Endothelial cell of umbilical vein (primary cell): ENCODE measurements at regions not wholly inside any gene's neighbourhood (a gene's known extent, or its start where the extent isn't known, plus 50 kb on each side); places are given as distances from the start of the nearest gene placed in this dataset.

Experiments used
- BruUV-seq: library from RNA; stranded (reverse); fragments of 400-500 nt; replicated peaks from 2 replicates; lab custom pipeline; 2021; lab: Mats Ljungman, UMichigan
- CTCF ChIA-PET: fragments of 300-600, 350-600 bp; sonication (Branson Sonifier 250); formaldehyde crosslinking; loops from one replicate; lab custom pipeline; 2021; ENCODE audit warnings: antibody characterized with exemption, inconsistent platforms; lab: Charles Lee
- POLR2A ChIA-PET: fragments of 300-600, 350-600 bp; sonication (Branson Sonifier 250); formaldehyde crosslinking; loops from one replicate; lab custom pipeline; 2021; ENCODE audit warnings: antibody characterized with exemption, inconsistent platforms; lab: Charles Lee
- DNase-seq: peaks from one replicate; pipeline ENCODE4 v3.0.0-alpha.2; 2011; ENCODE audit warnings: low read depth, low spot score
- FAIRE-seq: peaks from 2 replicates; lab custom pipeline; 2011; peaks lifted over from hg19 to GRCh38; lab: Jason Lieb, UNC
- H2AFZ ChIP-seq: 2 replicates; pipeline ENCODE4 v1.6.0; 2012; ENCODE audit warnings: low read depth, low read length, control low read depth, inconsistent platforms
- H3K27ac ChIP-seq: 2 replicates; pipeline ENCODE4 v1.5.1; 2011; ENCODE audit warnings: low read depth, mild to moderate bottlenecking, control low read depth, low read length, moderate library complexity; ENCODE audit not compliant: insufficient read depth
- H3K27me3 ChIP-seq, 2 experiments: 2 replicates each; pipeline versions ENCODE4 v1.6.0 to v1.6.1; 2011; ENCODE audit warnings: low read length in 2 of 2, mixed read lengths in 1 of 2; ENCODE audit not compliant: control insufficient read depth in 2 of 2, insufficient read depth in 2 of 2
- H3K36me3 ChIP-seq, 2 experiments: 2 replicates in 1 of 2; 3 replicates in 1 of 2; pipeline ENCODE4 v1.5.1; 2011; ENCODE audit warnings: low read length in 2 of 2, mild to moderate bottlenecking in 1 of 2, moderate library complexity in 1 of 2; ENCODE audit not compliant: control insufficient read depth in 2 of 2, insufficient read depth in 2 of 2; ENCODE audit errors: extremely low read depth in 1 of 2
- H3K4me1 ChIP-seq: 3 replicates; pipeline ENCODE4 v1.5.1; 2011; ENCODE audit warnings: mild to moderate bottlenecking, low read length; ENCODE audit not compliant: control insufficient read depth, insufficient read depth; ENCODE audit errors: extremely low read depth
- H3K4me2 ChIP-seq: 2 replicates; pipeline ENCODE4 v1.6.1; 2011; ENCODE audit warnings: low read length, control low read depth, mixed read lengths; ENCODE audit not compliant: insufficient read depth
- H3K4me3 ChIP-seq, 3 experiments: fragments of 200-600 bp in 1 of 3; sonication (generic), shearing (Covaris generic) in 1 of 3; replicated peaks in 1 of 3; 2 replicates each; pipeline ENCODE4 v1.5.1; 2011 to 2016; ENCODE audit warnings: control low read depth in 3 of 3, low read length in 3 of 3, mild to moderate bottlenecking in 2 of 3, inconsistent platforms in 1 of 3, low read depth in 1 of 3, moderate library complexity in 1 of 3; ENCODE audit not compliant: insufficient read depth in 1 of 3
- H3K79me2 ChIP-seq: 2 replicates; pipeline ENCODE4 v1.6.0; 2012; ENCODE audit warnings: low read length, inconsistent platforms; ENCODE audit not compliant: control insufficient read depth, insufficient read depth
- H3K9ac ChIP-seq: replicated peaks from 2 replicates; pipeline ENCODE3; 2011; ENCODE audit warnings: low read length, control low read depth; ENCODE audit not compliant: insufficient read depth; ENCODE audit errors: extremely low read depth
- H3K9me1 ChIP-seq: replicated peaks from 3 replicates; pipeline ENCODE4 v1.6.0; 2011; ENCODE audit warnings: mild to moderate bottlenecking, low read length; ENCODE audit not compliant: control insufficient read depth, insufficient read depth; ENCODE audit errors: extremely low read depth
- H3K9me3 ChIP-seq: replicated peaks from 2 replicates; pipeline ENCODE4 v1.5.1; 2012; ENCODE audit warnings: low read length, inconsistent platforms; ENCODE audit not compliant: control insufficient read depth, insufficient read depth
- H4K20me1 ChIP-seq: replicated peaks from 2 replicates; pipeline ENCODE3; 2011; ENCODE audit warnings: mild to moderate bottlenecking, low read length; ENCODE audit not compliant: control insufficient read depth, insufficient read depth; ENCODE audit errors: extremely low read depth
- CTCF ChIP-seq, 2 donors: IDR thresholded peaks; 1 replicate in 1 of 2; 2 replicates in 1 of 2; pipeline ENCODE4 v1.5.1; 2011; ENCODE audit warnings: low read length in 2 of 2, mild to moderate bottlenecking in 2 of 2, moderate library complexity in 2 of 2, control low read depth in 1 of 2, inconsistent platforms in 1 of 2, low read depth in 1 of 2; ENCODE audit not compliant: insufficient read depth in 1 of 2; ENCODE audit errors: extremely low read depth in 1 of 2
- EZH2 ChIP-seq: IDR thresholded peaks from 2 replicates; pipeline ENCODE4 v1.6.1; 2012; ENCODE audit warnings: borderline replicate concordance, low read depth, mild to moderate bottlenecking, moderate library complexity, low read length, inconsistent platforms; ENCODE audit not compliant: severe bottlenecking
- GATA2 ChIP-seq: IDR thresholded peaks from 2 replicates; pipeline ENCODE4 v1.7.0; 2011; ENCODE audit warnings: low read depth, mild to moderate bottlenecking, moderate library complexity, mixed read lengths, low read length; ENCODE audit not compliant: insufficient read length, insufficient read depth
- JUN ChIP-seq: IDR thresholded peaks from 2 replicates; pipeline ENCODE4 v1.6.1; 2011; ENCODE audit warnings: borderline replicate concordance, low read depth; ENCODE audit not compliant: insufficient read length, insufficient read depth
- MAX ChIP-seq: IDR thresholded peaks from 2 replicates; pipeline ENCODE4 v1.6.1; 2011; ENCODE audit not compliant: insufficient read depth, insufficient read length
- MYC ChIP-seq: IDR thresholded peaks from one replicate; pipeline ENCODE4 v1.6.1; 2011; ENCODE audit warnings: mild to moderate bottlenecking, low read depth, low read length
- POLR2A ChIP-seq: IDR thresholded peaks from 2 replicates; pipeline ENCODE4 v1.6.1; 2012; ENCODE audit warnings: low read depth, mild to moderate bottlenecking, control low read depth, low read length
- POLR2AphosphoS5 ChIP-seq: IDR thresholded peaks from 2 replicates; pipeline ENCODE4 v1.6.1; 2012; ENCODE audit warnings: low read depth, mild to moderate bottlenecking, control low read depth, low read length, moderate library complexity; ENCODE audit not compliant: insufficient read depth
- dilution Hi-C: fragments of 300-500 bp; cut with MboI; formaldehyde crosslinking; loops from one replicate; pipeline ENCODE4 v1.15.0; 2019; ENCODE audit warnings: low sequenced_read_pairs; ENCODE audit not compliant: extremely low pct_ligation_motif_present
- intact Hi-C: fragments of 100-400 bp; cut with micrococcal nuclease; formaldehyde crosslinking; loops from one replicate; pipeline ENCODE4 v1.10.0; 2022

- no peaks in the 10 kb centered on the region for H3K9me1 ChIP-seq
- POLR2A ChIA-PET: interaction anchor here (0.6 kb wide), 1 partner anchor 503 kb away, joined by 3 read pairs; no protein-coding TSS in a partner anchor
- no peak overlapping the region for H2AFZ ChIP-seq
Observed at GRCh38 chr1:61556631-61557030, 168.3 kb downstream of the TM2D1 start.

GRCh38 chr1:61552630-61553305 lies 172.2 kb downstream of the TM2D1 start:
- no peaks in the 10 kb centered on the region for H3K79me2 ChIP-seq
- ChIA-PET POLR2A (no interaction called here), CTCF (no interaction called here)
- no peak overlapping the region for H3K27ac ChIP-seq
- no TSS peak for BruUV-seq
- DNase-seq: no peak
- no peaks in the 10 kb centered on the region for H3K4me1 ChIP-seq
- H2AFZ ChIP-seq: no peak overlapping the region
- H3K4me3 ChIP-seq: no peak overlapping the region
- no peak for TF ChIP-seq MYC
- TF ChIP-seq JUN: no peak
- TF ChIP-seq CTCF (IDR thresholded peaks at IDR 0.05; ENCODE audit: extremely low read depth in 1 of 2, insufficient read depth in 1 of 2, low read depth in 1 of 2, low read length in 2 of 2): no peak
- TF ChIP-seq MAX: no peak
- TF ChIP-seq EZH2: no peak
- no peak for TF ChIP-seq POLR2AphosphoS5
- no peaks in the 10 kb centered on the region for H3K9me1 ChIP-seq
- H3K9ac ChIP-seq: no peak overlapping the region
- dilution Hi-C loops (no loop called here), intact Hi-C loops (no loop called here)
- no peak for FAIRE-seq
- H3K9me3 ChIP-seq: no peaks in the 10 kb centered on the region
- no peaks in the 10 kb centered on the region for H4K20me1 ChIP-seq
- no peaks in the 10 kb centered on the region for H3K36me3 ChIP-seq
- H3K4me2 ChIP-seq: no peak overlapping the region
- H3K27me3 ChIP-seq: peaks cover 0 to 2% of the 10 kb centered on the region in 2 experiments

More at GRCh38 chr1:61556631-61557030, 168.3 kb downstream of the TM2D1 start:
- intact Hi-C loops (no loop called here), dilution Hi-C loops (no loop called here)
- CTCF ChIA-PET: no interaction called here
- Histone ChIP-seq H3K27me3 (peaks cover under 1 to 3% of the 10 kb centered on the region in 2 experiments), H3K4me2 (no peak overlapping the region), H3K9me3 (no peaks in the 10 kb centered on the region), H3K36me3 (no peaks in the 10 kb centered on the region), H3K9ac (no peak overlapping the region), H3K27ac (no peak overlapping the region), H3K4me3 (no peak overlapping the region), H3K4me1 (no peaks in the 10 kb centered on the region), H3K79me2 (no peaks in the 10 kb centered on the region), H4K20me1 (no peaks in the 10 kb centered on the region)
- no peak for DNase-seq
- no TSS peak for BruUV-seq
- TF ChIP-seq POLR2AphosphoS5 (no peak), JUN (no peak), POLR2A (no peak), MAX (no peak), MYC (no peak), GATA2 (no peak)
- no peak for FAIRE-seq
